Spleen (tissue), 7 donors: ENCODE measurements at regions not wholly inside any gene's neighbourhood (a gene's known extent, or its start where the extent isn't known, plus 50 kb on each side); places are given as distances from the start of the nearest gene placed in this dataset.

Experiments used
- POLR2A ChIP-seq, 3 donors: fragments of 450-650 bp; IDR thresholded peaks; one replicate each; pipeline ENCODE4 v1.5.1; 2017; ENCODE audit warnings: antibody characterized with exemption in 3 of 3, mild to moderate bottlenecking in 1 of 3
- TF ChIP-seq, protein P1 (sequence below), 11 experiments: fragments of 200-600 bp in 7 of 11; fragments of 450-650 bp in 4 of 11; sonication (generic) in 4 of 11; IDR thresholded peaks in 8 of 11; conservative IDR thresholded peaks in 3 of 11; 1 replicate in 7 of 11; 2 replicates in 4 of 11; pipeline versions ENCODE4 v1.4.0 to v1.8.0; 2016 to 2021; ENCODE audit warnings: antibody characterized with exemption in 11 of 11, inconsistent platforms in 4 of 11, mild to moderate bottlenecking in 1 of 11
- donor health status: DM: no; HTN: no; CAD: no; lungs with moderate emphysema.
- donor health status: DM: no; HTN: no; CAD: no.
- donor health status: DM: no; HTN: no; CAD: no.

GRCh38 chr6:21406316-21406715 lies 187.2 kb upstream of the SOX4 start:
- TF ChIP-seq, protein P1, sequence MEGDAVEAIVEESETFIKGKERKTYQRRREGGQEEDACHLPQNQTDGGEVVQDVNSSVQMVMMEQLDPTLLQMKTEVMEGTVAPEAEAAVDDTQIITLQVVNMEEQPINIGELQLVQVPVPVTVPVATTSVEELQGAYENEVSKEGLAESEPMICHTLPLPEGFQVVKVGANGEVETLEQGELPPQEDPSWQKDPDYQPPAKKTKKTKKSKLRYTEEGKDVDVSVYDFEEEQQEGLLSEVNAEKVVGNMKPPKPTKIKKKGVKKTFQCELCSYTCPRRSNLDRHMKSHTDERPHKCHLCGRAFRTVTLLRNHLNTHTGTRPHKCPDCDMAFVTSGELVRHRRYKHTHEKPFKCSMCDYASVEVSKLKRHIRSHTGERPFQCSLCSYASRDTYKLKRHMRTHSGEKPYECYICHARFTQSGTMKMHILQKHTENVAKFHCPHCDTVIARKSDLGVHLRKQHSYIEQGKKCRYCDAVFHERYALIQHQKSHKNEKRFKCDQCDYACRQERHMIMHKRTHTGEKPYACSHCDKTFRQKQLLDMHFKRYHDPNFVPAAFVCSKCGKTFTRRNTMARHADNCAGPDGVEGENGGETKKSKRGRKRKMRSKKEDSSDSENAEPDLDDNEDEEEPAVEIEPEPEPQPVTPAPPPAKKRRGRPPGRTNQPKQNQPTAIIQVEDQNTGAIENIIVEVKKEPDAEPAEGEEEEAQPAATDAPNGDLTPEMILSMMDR (IDR thresholded peaks at IDR 0.05 in 8 of 11, conservative IDR thresholded peaks at IDR 0.05 in 3 of 11): no peak
- TF ChIP-seq POLR2A (IDR thresholded peaks at IDR 0.05): no peak
